Activated CD8-positive, alpha-beta memory T cell treated with anti-CD3 and anti-CD28 coated beads for 1 hour (primary cell): ENCODE measurements at regions not wholly inside any gene's neighbourhood (a gene's known extent, or its start where the extent isn't known, plus 50 kb on each side); places are given as distances from the start of the nearest gene placed in this dataset.
"Not testable (repeated sequence)": the region's sequence is repeated elsewhere in the genome, so short reads cannot be mapped to it uniquely, and the experiment has no call there.

ENCODE experiments used
- DNase-seq, 2 donors: peaks; one replicate each; pipeline ENCODE4 v3.0.0-alpha.2; 2020; ENCODE audit warnings: low read depth in 1 of 2; ENCODE audit errors: extremely low read depth in 1 of 2

DNA sequence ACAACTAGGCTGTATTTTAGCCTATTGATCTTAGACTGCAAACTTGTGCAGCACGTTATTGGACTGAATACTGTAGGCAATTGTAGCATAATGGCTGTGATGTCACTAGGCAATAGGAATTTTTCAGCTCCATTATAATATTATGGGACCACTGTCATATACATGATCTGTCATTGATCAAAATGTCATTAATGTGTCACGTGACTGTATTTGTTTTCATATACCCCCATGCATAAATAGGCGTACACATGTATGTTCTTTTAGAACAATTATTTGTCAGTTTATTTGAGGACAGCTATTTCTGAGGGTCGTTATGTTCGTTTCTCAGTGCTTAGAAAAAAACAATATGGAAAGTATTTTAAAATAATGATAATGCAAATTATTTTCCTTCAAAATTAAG lies 111.9 kb upstream of the CDH2 start:
- no peak for DNase-seq

GRCh38 chr18:28287146-28287545 lies 110.2 kb upstream of the CDH2 start:
- no peak for DNase-seq

GRCh38 chr18:28284132-28284531 lies 107.2 kb upstream of the CDH2 start:
- DNase-seq: no peak

DNA sequence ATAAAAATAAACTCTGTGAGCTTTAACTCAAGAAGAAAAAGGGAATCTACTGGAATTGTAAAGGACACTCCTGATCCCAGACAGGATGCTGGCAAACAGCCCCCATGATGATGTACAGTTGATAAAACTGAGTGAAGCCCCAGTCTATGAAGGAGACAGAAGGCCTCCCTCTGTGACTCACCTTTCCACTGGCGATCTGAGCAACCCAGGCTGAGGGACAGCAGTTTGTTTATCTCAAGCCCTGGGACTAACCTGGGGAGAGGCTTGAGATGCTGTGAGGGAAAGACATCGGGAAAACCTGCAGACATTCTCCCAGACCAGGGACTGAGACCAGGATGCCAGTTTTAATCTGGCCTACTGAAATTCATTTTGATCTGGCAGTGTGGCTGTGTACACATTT lies 104.5 kb upstream of the CDH2 start:
- DNase-seq: no peak

DNA sequence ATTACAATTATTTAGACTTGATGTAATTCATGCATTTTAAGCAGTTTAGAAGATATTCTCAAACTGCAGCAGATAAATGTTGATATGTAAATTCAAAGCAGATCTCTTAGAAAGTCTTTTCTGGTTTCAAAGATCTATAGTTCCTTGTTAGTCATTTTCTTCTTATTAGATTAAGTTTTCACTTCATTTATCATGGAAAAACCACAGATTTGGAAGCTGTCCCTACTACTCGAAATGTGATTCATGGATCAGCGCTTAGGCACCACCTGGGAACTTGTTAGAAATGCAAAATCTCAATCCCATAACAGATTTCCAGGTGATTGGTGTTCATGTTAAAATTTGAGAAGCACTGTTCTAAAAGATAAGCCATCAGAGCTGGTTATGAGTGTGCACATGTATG lies 92.8 kb upstream of the CDH2 start:
- DNase-seq: no peak

DNA sequence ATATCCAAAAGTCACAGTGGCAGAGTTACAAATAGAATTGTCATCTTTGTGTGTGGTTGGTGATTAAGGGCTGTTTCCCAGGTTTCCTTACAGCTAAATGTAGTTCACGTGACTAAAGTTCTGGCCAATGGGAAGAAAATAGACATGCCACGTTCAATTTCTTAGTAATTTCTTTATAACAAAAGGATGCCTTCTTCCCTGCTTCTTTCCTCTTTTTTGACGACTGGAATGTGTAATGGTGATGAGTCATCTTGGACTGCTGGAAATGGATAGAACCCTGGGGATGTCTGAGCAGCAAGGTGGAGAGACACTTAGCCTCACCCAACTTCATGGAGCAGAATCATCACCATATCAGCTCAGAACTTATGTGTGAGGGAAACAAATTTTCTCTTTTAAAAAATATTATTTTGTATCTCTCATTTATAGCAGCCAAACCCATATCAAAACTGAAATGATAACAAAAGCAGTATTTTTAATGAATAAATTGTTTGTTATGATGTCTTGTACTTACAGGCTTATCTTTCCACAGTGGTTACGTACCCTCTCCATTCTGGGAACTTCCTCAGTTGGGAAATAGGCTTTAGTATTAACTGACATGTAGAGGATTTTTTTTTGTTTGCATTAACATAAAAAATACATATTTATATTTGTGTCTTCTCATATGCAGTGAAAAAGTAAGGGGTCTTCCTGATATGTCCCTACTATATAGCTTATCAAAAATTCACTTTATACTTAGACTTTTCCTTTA lies 91.1 kb upstream of the CDH2 start:
- no peak for DNase-seq

- DNase-seq: no peak
Measured at GRCh38 chr18:28267276-28267675, 90.3 kb upstream of the CDH2 start.

- no peak for DNase-seq
Measured at GRCh38 chr18:28256166-28256565, 79.2 kb upstream of the CDH2 start.

DNA sequence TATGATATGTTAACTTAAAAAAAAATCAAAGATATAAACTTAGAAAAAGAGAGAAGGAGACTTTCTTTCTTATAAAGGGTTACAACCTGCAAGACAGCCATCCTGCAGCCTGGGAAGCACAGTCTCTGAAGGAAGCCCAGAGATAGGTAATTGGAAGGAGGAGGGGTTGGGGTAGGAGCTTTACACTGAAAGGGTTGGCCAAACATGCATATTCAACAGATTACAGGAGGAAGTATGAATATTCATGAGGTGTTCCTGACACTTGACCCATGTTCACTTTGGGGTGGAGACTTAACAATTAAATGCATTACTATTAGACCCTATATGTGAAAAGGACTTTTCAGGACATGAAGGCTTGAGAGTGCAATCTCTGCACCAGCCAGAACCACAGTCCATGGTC lies 71.7 kb upstream of the CDH2 start:
- no peak for DNase-seq

DNA sequence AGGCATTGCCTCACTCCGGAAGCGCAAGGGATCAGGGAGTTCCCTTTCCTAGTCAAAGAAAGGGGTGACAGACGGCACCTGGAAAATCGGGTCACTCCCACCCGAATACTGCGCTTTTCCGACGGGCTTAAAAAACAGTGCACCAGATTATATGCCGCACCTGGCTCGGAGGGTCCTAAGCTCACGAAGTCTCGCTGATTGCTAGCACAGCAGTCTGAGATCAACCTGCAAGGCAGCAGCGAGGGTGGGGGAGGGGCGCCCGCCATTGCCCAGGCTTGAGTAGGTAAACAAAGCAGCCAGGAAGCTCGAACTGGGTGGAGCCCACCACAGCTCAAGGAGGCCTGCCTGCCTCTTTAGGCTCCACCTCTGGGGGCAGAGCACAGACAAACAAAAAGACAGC lies 63.7 kb upstream of the CDH2 start:
- not testable (repeated sequence) for DNase-seq

- DNase-seq: no peak
Measured at GRCh38 chr18:28236487-28236886, 59.6 kb upstream of the CDH2 start.
